Effector CD4-positive, alpha-beta T cell (primary cell): ENCODE measurements at regions not wholly inside any gene's neighbourhood (a gene's known extent, or its start where the extent isn't known, plus 50 kb on each side); places are given as distances from the start of the nearest gene placed in this dataset.
"Not testable (repeated sequence)": the region's sequence is repeated elsewhere in the genome, so short reads cannot be mapped to it uniquely, and the experiment has no call there.

Source experiments
- DNase-seq: peaks from one replicate; pipeline ENCODE4 v3.0.0-alpha.2; 2020

DNA sequence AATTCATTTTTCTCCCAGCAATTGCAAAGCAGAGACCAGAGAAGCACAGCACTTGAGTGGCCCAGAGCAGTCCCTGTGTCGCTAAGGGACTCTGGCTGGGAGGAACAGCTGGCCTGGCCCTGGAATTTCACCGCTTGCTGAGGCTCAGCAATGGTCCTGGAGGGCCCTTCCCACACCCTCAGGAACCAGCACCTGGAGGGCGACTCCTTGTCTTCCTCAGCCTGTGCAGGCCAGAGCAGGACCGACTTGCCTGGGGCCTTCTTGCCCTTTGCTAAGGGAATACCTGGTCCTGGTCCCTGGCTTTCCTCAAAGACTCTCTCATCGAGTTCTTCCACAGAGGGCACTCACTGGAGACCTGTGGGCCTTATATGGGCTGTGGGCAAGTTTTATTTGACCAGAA lies 294.6 kb downstream of the RPLP1 start:
- no peak for DNase-seq

DNA sequence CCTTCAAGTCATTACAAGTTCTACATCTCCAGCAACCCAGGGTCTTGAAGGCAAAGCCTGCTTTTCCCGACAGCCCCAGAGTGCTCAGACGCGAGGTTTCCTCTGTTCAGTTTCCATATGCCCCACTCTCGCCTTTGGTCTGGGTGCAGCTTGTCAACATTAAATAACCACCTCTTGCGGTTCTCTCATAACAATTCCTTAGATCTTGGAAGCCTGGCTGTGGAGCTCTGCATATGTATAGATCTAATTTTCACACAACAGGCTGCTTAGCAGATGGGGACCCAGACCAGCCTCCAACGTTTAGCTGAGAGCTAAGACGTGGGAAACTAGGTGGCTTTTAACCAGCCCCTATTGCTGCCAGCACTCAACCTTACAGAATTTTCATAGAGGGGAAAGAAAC lies 295.5 kb downstream of the RPLP1 start:
- DNase-seq: no peak

DNA sequence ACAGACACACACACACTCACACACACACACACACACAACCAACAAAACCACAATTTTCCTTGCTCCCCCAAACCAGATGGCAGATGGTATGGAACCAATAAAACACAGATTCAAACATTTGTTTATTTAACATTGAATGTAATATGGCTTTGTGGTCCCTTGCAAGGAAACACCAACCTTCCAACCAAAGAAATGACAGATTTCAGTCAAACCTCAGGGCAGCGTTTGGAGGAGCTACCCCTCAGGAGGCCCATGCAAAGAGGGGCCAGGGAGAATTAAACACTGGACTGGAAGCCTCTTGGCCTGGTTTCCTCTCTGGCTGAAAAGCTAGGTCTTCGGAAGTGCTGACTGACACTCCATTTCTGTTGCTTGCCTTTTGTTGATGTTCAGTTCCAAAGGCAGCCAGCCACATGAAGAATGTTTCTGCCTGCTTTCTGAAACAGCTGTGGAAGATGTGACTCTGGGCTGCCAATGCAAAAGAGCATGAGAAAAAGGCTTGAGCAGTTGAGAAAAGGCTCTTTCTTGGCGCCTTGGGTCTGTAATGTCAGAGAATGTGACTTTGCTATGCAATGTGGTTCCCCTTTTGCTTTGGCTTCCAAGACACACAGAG lies 296.1 kb downstream of the RPLP1 start:
- no peak for DNase-seq

DNA sequence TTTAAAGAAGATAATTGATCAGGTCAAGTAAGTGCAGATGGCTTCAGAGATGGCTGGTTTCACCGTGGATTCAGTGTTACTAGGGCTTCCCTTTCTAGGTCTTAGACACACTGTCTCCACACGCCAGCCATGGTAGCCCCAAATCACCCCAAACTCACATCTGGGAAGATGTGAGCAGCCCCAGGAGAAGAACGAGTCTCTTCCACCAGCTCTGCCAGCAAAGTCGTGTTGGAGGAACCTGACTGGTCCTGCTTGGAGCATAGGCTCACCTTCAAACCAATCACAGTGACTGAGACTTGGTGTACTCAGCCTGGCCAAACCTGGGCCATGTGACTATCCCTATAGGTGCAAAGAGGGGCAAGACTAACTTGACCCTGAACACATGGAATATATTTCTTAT lies 296.7 kb downstream of the RPLP1 start:
- no peak for DNase-seq

DNA sequence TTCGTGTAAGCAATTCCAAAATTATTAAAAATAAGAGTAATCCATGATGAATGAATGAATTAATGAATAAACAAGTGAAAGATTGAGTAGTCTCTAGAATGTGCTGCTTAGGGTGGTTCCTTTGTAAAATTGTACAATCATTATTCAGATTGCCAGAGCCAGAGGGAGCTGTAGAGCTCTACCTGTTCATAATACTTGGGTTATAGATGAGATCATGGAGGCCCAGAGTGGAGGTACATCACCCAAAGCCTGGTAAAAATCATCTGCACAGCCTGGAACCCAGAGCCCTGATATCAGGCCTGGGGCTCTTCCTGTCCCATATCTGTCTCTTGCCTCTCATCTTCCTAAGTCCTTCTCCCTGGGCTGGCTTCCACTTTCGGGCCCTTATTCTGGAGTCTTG lies 297.2 kb downstream of the RPLP1 start:
- DNase-seq: no peak

DNA sequence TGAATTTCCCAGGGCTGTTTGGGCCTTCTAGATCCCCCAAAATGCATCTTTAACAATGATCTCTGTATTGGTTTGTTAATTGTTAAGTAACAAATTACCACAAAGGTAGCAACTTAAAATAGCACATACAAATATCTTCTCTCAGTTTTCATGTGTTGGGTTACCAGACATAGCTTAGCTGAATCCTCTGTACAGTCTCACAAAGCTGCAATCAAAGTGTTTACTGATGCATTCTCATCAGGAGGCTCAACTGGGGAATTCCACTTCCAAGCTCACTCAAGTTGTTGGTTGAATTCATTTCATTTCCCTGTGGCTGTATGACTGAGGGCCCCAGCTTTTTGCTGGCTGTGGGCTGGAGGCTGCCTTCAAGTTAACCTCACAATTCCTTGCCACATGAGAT lies 297.6 kb downstream of the RPLP1 start:
- no peak for DNase-seq

DNA sequence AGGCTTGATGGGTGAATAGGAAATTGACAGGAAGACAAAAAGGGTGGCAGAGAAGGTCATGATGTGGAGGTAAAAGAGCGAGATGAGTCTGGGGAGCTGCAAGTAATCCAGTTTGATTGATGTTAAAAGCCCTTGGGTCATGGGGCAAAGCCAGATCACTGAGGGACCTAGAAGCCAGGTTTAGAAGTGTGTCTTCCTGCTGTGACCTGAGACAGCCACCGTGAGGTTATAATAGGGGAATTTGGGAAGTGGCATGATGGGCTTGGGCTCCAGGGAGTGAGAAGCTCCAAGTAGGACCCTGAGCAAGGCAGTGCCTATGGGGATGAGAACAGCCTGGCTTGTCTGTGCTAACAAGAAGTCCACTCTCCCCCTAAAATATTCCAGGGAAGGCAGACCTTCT lies 298.5 kb downstream of the RPLP1 start:
- DNase-seq: no peak

DNA sequence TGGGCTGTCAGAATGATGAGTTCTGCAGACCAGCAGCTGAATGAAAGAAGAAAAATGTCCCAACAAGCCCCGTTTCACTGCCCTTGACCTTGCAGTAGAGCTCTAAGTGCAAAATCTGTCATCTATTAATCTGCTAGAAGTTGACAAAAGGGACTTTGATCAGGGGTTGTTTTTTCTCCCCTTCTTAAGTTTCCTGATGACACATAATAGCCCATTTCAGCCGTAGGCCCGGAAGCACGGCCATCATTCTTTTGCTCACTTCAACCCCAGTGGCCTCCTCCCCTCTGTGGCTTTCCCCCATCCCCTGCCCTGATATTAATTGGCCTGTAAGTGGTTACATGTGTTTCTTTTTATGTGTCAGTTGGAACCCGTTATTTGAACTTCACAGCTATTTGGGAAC lies 298.9 kb downstream of the RPLP1 start:
- no peak for DNase-seq

DNA sequence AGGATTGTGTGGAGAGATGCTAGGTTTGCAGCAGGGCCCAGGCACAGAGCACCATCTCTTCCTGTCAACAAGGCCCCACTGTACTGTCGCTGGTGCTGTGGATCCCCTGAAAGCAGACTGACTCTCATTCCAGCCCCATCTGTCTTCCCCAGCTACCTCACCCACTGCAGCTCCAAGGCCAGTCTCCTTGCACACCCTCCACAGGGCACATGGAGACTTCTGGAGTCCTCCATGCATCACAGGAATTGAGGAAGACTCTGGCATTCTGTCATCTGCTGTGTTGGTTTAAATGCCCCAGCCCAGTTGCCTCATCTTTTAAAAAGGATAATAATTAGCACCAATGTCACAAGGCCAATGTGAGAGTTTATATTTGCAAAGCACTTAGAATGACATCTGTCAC lies 301.2 kb downstream of the RPLP1 start:
- DNase-seq: no peak

DNA sequence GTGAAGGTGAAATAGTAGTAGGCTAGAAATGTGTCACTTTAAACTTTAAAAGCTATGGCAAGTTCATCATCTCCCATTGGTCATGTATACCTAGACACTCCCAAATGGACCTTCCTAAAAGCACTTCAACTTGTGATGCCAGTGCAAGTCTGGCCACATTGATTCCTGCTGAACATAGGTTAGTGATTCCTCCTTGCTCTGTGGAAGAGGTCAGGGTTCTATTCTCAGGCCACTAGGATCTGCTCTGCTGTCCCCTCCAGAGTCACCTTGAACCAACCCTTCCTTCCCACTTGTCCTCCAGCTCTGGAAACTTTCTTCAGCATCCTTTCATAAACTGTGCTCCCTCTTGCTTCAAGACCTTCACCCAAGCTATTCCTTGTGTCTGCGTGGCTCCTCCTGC lies 301.7 kb downstream of the RPLP1 start:
- DNase-seq: no peak

DNA sequence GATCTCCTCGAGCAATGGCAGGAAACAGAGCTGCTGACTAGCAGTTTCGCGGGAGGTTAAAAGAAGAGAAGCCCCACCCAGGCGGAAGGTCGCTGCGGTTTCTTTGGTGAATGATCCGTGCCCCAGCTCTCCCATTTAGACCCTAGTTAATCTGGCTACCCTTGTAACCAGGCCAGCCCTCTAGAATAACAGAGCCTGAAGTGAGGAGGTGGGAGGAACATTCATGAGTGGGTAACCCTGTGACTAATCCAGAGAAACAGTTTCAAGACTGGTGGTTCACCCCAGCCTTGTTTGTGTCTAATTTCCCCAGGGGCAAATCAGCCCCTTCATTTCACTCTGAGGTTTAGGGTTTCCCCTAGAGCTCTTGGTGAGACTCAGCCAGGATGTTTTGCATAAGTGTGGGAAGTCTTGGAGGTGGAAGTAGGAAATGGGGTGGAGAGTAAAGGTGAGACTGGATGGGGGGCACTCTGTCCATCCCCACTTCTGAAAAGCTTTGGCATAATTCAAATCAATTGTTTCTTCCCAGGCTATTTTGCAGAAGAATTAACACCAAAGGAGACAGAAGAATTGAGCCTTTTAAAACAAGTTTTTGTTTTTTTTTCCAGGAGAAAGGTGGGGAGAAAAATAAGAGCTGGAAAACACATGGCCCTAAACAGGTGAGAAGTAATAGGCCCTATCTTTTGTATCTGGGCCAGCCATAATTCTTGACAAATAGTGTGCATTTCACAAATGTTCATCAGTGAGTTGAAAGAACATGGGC lies 303.1 kb downstream of the RPLP1 start:
- DNase-seq: peak; percentile 56

DNA sequence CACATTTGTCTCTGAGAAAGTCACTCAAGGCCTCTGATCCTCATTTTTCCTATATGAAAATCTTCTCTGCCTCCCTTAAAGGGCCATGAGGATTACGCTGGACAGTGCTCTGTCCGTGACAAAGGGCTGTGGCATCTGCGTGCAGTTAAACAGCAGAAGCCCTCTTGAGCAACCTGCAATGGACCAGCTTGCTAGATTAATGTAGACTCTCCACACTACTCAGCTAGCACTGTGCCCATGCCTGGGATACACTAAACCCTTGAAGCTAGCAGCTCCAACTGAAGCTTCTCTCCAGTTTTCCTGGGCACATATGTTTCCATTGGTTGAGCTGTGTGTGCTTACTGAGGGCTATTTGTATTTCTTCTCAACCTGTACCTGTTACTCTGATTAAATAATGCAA lies 303.8 kb downstream of the RPLP1 start:
- no peak for DNase-seq

DNA sequence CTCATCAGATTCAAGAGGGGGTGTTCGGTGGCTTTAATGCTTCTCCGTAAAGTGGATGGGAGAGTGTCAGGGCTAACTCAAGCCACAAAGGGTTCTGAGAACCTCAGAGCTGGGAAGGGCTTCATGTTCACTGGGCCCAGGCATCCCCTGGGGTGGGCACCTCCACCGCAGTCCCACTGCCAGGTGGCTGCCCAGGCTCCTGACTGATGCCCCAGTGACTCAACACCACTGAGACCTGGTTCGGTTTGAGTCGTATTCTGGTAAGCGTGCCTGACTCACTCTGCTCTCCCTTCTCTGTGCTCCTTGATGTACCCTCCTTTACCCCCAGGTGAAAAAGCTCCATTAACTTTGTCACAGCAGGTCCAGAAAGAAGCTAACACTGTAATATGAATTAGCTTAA lies 304.6 kb downstream of the RPLP1 start:
- peak; percentile 36 for DNase-seq

DNA sequence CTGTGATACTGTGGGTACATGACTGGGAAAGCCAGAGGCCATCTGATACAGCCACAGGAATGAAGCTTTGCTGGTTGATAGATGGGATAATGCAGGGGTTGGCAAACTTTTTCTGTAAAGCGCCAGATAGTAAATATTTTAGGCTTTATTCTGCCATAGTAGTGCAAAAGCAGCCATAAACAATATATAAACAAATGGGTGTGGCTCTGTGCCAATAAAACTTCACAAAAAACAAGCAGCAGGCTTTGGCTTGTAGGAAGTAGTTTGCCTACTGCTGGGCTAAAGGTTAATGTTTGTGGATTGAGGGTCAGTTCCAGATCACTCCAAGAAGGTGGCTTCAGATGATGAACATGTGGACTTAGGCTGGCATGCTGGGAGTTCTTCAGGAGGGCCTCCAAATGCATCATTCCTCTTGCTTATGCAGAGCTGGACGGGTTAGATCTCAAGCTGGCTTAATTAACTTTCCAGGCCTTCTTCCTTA lies 305.7 kb downstream of the RPLP1 start:
- no peak for DNase-seq

DNA sequence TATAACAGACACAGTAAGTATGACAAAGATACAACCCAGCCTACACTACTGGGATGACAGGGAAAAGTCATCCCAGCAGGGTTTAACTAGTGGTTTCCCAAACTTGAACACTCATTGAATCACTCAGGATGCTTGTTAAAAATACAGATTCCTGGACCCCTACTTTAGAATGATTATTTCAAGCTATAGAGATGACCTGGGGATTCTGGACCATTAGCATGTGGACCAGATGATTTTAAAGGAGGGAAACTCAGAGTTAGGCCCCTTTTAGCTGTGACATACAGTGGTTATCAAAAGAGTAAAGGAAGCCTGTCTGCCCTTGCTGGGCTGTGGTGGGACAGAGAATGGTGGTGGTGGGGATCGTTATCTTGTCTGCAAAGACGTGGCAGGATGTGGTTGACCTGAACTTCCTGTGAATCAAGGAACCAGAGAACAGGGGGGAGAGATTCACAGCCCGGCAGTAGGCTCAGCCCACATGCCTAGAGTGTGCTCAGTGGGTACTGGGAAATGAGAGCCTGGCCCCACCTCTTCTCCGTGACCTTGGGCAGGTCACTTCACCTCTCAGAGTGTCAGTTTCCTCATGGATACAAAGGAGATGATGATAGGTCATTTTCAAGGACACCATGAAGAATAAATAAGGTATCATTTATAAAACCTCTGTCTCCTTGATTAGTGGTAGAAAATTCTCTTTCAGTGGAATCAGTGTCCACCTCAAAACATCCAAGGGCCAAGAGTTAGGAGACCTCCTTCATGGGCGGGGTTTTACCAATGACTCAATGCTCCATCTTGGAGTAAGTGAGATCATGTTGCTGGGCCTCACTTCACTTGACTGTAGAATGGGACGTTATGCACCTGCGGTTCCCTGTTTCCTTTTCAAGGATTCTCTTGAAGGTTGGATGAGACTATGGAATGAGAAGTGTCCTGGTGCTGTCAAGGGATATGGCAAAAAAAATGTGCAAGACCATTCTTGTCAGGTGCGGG lies 306.5 kb downstream of the RPLP1 start:
- DNase-seq: peak; percentile 82

DNA sequence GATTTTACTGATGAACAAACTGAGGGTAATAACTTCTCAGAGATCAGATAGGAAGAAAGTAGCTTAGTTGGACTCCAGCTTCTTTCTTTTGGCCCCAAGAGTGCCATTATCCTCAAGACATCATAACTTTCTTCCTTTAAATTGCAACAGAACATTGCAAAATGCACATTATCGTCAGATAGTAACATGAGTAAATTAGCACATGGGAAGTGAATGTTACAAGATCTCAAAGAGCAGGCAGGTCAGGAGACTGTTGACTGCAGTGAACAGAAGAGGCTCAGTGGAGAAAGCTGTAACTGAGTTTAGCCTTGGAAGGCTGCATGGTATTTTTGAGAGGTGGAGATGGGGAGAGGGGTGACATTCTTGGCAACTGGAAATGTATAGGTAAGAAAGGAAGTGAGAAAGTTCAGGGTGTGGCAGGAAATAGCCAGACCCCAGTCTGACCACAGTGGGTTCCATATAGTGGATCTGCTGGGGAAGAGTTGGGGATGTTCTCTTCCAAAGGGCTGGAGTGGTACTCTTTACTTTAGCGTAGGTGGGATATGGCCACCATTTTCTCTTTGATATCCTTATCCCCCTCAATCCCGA lies 307.7 kb downstream of the RPLP1 start:
- no peak for DNase-seq

DNA sequence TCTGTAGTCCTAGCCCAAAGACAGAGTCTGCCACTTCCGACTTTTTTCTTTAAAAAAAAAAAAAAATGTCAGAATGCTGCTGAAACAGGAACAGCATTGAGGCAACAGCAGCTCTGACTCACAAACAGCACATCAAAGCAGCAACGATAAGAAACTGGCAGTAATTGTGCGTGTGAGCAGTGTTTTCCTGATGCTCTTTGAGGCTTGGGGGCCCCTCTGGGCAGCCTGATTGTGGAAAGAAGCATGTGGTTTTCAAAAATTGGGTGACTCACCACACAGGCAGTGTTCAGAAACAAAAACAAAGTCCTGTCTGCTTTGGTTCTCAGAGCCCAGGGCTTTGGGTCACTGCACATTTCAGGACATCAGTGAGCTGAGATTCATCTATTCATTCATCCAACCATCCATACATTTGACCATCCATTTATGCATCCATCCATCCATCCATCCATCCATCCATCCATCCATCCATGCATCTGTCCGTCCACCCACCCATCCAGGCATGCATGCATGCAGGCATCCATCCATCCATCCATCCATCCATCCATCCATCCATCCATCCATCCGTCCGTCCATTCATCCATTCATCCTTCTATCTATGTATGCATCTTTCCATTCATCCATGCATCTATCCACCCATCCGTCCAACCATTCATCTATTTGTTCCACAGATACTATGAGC lies 308.4 kb downstream of the RPLP1 start:
- peak; percentile 68 for DNase-seq

DNA sequence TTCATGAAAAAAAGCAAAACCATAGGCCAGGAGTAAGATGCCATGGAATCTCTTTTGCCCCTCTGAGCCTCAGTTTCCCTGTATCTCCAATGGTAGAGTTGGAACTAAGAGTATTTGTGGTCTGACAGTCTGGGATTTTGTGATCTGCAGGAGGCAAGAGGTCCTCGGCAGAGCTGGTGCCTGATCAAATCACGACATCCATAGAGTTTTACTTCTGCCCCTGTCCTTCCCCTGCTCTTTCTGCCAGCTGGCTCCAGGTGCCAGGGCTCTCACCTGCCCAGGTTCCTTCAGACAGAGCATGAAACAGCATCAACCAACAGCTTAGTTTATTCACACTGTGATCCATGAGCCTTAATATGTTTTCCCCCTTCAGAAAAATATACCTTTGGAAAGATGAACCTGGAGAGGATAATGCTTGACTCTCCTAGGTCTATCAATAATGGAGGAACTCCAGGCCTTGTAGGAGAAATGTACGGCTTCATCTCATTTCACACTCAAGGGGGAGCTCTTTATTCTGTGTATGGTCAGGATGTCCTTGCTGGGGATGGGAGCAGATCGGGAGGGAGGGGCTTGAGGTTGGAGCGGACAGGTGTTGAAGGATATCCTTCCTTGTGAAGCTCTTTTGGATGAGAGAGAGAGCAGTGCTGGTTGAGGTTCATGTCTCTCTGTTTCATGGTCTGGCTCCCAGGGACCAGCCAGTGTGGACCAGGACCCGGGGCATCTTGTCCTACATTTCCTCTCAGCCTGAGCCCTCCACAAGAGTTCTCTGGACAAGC lies 309.9 kb downstream of the RPLP1 start:
- no peak for DNase-seq

DNA sequence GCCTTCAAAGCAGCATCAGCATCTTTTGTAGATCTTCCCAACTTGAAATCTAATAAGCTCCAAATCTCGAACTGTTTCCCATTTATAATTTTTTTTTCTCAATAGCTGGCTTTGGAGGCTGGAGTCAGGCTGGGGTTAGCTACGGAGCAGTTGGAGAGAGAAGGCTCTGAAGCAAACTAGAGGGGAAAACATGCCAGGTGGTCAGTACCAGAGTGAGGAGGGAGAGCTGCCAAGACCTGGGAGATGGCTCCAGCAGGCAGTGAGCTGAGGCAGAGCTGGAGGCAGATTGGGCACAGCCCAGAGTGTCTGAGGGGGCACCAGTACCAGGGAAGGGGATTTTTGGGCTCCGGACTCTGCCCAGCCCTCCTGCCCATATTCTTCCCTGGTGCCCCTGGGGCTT lies 311.2 kb downstream of the RPLP1 start:
- DNase-seq: no peak

DNA sequence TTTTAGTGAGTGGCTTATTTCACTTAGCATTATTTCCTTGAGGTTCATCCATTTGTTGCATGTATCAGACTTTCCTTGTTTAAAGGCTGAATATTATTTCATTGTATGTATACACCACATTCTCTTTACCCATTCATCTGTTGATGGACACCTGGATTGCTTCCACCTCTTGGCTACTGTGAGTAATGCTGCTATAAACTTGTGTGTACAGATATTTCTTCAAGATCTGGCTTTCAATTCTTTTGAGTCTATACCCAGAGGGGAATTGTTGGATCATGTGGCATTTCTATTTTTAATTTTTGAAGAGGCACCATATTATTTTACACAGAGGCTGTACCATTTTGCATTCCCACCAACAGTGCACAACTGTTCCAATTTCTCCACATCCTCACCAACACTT lies 313.5 kb downstream of the RPLP1 start:
- DNase-seq: no peak

DNA sequence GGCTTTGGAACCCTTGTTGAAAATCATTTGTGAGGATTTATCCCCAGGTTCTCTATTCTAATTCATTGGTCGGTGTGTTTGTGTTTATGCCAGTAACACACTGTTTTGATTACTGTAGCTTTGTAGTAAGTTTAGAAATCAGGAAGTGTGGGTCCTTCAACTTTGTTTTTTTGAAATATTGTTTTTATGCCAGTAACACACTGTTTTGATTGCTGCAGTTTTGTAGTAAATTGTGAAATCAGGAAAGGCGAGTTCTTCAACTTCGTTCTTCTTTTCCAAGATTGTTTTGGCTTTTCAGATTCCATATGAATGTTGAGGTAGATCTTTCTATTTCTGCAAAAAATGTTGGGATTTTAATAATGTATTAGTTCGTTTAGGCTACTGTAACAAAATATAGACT lies 314.6 kb downstream of the RPLP1 start:
- DNase-seq: no peak

DNA sequence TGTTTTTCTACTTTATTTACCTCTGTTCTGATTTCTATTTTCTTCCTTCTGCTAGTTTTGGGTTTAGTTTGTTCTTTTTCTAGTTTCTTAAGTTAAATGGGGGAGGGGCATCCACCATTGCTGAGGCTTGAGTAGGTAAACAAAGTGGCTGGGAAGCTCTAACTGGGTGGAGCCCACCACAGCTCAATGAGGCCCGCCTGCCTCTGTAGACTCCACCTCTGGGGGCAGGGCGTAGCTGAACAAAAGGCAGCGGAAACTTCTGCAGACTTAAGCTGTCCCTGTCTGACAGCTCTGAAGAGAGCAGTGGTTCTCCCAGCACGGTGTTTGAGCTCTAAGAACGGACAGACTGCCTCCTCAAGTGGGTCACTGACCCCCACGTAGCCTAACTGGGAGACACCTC lies 316.7 kb downstream of the RPLP1 start:
- not testable (repeated sequence) for DNase-seq
